GM19035 (cell line): ENCODE measurements at regions not wholly inside any gene's neighbourhood (a gene's known extent, or its start where the extent isn't known, plus 50 kb on each side); places are given as distances from the start of the nearest gene placed in this dataset.

Source experiments
- ATAC-seq: cut with Tn5 transposase; IDR thresholded peaks from one replicate; pipeline ENCODE4 v1.9.1; 2021; ENCODE audit not compliant: unreplicated experiment

GRCh38 chr12:93128332-93128707 lies 199.2 kb upstream of the EEA1 start:
- no peak for ATAC-seq

GRCh38 chr12:93130366-93131054 lies 201.4 kb upstream of the EEA1 start:
- no peak for ATAC-seq

- ATAC-seq, result no peak
These were observed 204.3 kb upstream of the EEA1 start for GRCh38 chr12:93133361-93133760.

GRCh38 chr12:93134175-93134890 lies 205.2 kb upstream of the EEA1 start:
- ATAC-seq, result no peak

GRCh38 chr12:93134893-93135285 lies 205.8 kb upstream of the EEA1 start:
- peak; percentile 6 for ATAC-seq

GRCh38 chr12:93135286-93136239 lies 206.5 kb upstream of the EEA1 start:
- peak; percentile 38 for ATAC-seq

- no peak for ATAC-seq
These were observed 207.4 kb upstream of the EEA1 start for GRCh38 chr12:93136253-93137055.

- ATAC-seq, result peak; percentile 41
These were observed 208.8 kb upstream of the EEA1 start for GRCh38 chr12:93137656-93138612.

GRCh38 chr12:93139028-93139665 lies 210.1 kb upstream of the EEA1 start:
- ATAC-seq, result no peak

- no peak for ATAC-seq
These were observed 211.2 kb upstream of the EEA1 start for GRCh38 chr12:93140325-93140724.

GRCh38 chr12:93140801-93141200 lies 211.7 kb upstream of the EEA1 start:
- no peak for ATAC-seq

- ATAC-seq, result no peak
These were observed 213.8 kb upstream of the EEA1 start for GRCh38 chr12:93142881-93143280.

GRCh38 chr12:93144109-93144508 lies 215.0 kb upstream of the EEA1 start:
- ATAC-seq, result no peak

- no peak for ATAC-seq
These were observed 216.0 kb upstream of the EEA1 start for GRCh38 chr12:93145086-93145485.

- ATAC-seq, result no peak
These were observed 217.3 kb upstream of the EEA1 start for GRCh38 chr12:93146263-93146939.

- ATAC-seq, result no peak
These were observed 217.9 kb upstream of the EEA1 start for GRCh38 chr12:93146970-93147369.

- ATAC-seq, result no peak
These were observed 219.3 kb upstream of the EEA1 start for GRCh38 chr12:93148412-93148811.

GRCh38 chr12:93149229-93149628 lies 220.1 kb upstream of the EEA1 start:
- ATAC-seq, result no peak
